HAP-1 (cell line): ENCODE measurements at regions not wholly inside any gene's neighbourhood (a gene's known extent, or its start where the extent isn't known, plus 50 kb on each side); places are given as distances from the start of the nearest gene placed in this dataset.

Experiments used
- DNase-seq, 2 experiments: peaks; one replicate each; pipeline ENCODE4 v3.0.0-alpha.2; 2016 to 2020; ENCODE audit warnings: low spot score in 2 of 2
- H3K27me3 ChIP-seq: fragments of 250-450 bp; sonication (Bioruptor Pico); 2 replicates; pipeline ENCODE4 v1.5.1; 2020; ENCODE audit warnings: low read depth, mild to moderate bottlenecking, moderate library complexity
- H3K36me3 ChIP-seq: fragments of 250-450 bp; sonication (Bioruptor Pico); replicated peaks from 2 replicates; pipeline ENCODE4 v1.5.1; 2020; ENCODE audit warnings: mild to moderate bottlenecking
- H3K4me1 ChIP-seq: fragments of 250-450 bp; sonication (Bioruptor Pico); 2 replicates; pipeline ENCODE4 v1.5.1; 2020; ENCODE audit warnings: mild to moderate bottlenecking
- H3K4me3 ChIP-seq: fragments of 250-450 bp; sonication (Bioruptor Pico); 2 replicates; pipeline ENCODE4 v1.5.1; 2020; ENCODE audit warnings: mild to moderate bottlenecking, moderate library complexity
- H3K9me3 ChIP-seq: fragments of 250-450 bp; sonication (Bioruptor Pico); 2 replicates; pipeline ENCODE4 v1.5.1; 2020; ENCODE audit warnings: mild to moderate bottlenecking, moderate library complexity
- in situ Hi-C: fragments of 300-500 bp; cut with MboI; formaldehyde crosslinking; loops from 3 replicates; pipeline ENCODE4 v1.14.3; 2020; ENCODE audit warnings: low sequenced_read_pairs, inconsistent platforms, mixed read lengths

DNA sequence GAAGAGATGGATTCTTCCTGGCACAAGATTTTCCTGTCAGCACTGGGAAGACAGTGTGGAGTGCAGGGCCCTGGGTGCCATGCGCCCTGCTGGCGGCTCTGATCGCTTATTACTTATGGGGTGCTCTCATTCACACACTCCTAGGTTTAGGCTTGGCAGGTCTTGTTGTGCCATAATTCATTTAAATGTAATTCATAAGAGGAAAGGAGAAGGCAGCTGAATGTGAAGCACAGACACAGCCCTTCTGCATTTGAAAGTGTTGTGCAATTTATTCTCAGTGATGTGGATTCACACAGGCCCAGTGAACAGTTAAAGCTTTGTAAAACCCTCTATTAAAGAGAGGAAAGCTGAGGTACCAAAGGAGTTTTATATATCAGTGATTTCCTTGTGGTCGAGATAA is 249.7 kb downstream of the C4orf33 start:
- Histone ChIP-seq H3K9me3 (no peaks in the 10 kb centered on the region), H3K27me3 (no peaks in the 10 kb centered on the region), H3K4me3 (no peak overlapping the region), H3K4me1 (no peaks in the 10 kb centered on the region), H3K36me3 (no peaks in the 10 kb centered on the region)
- in situ Hi-C loops = no loop called here
- DNase-seq = no peak

DNA sequence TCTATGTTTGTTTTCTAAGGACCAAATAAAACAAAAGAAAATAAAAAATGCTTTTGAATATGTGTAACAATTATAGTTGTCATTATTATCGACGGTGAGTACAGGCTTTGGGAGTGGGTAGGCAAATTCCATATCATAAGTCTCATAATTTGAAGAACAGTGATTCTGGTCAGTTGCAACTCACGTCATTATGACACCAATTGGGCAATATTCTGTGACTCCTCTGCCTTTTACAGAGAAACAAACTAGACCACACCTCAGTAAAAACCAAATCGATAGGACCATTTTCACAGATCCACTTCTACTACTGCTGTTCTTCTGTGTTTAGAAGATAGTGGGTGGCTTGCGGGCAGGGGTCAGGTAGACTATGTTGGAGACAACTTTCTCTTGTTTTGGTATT is 250.1 kb downstream of the C4orf33 start:
- Histone ChIP-seq H3K4me1 (no peaks in the 10 kb centered on the region), H3K4me3 (no peak overlapping the region), H3K36me3 (no peaks in the 10 kb centered on the region), H3K9me3 (no peaks in the 10 kb centered on the region), H3K27me3 (no peaks in the 10 kb centered on the region)
- in situ Hi-C loops = no loop called here
- DNase-seq = no peak

GRCh38 chr4:129346734-129347133 is 250.8 kb downstream of the C4orf33 start:
- DNase-seq = no peak

DNA sequence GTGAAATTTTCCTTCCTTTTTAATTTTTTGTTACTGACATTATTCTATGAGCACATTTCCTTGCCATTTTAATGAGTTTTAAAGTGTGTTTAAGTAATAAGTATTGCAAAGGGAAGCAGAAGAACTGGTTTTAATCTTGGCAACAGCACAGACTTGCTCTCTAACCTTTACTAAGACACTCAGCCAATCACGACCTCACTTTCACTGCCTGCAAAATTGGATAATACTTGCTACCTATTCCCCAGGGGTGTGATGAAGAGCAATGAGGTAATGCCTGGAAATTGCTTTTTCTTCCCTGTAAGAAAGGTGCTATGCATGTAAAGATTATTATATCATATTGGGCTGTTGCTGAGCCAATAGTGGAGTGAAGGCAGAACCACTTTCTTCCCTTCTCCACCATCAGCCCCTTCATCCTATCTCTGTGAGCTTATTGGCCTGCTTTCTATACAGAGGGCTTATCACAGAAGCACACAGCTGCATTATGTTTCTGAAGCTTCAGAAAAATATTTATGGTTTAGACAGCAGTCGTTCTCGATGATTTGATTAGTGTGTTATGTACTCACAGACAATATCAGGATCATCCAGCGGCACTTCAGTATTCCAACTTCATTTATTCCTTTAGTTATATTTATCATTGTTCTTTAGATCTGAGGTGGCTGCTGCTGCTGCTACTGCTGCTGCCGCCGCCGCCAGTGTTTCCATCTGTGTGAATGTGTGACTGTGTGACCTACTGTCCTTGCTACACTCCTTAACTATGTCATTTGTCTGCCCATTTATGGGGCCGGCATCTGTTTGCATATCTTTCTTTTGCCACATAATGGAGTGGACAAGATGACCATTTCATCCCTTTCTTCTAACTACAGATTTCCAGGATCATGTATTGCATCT is 255.1 kb downstream of the C4orf33 start:
- Histone ChIP-seq H3K4me3 (no peak overlapping the region), H3K36me3 (no peaks in the 10 kb centered on the region), H3K9me3 (no peaks in the 10 kb centered on the region), H3K4me1 (no peaks in the 10 kb centered on the region), H3K27me3 (peaks cover 4% of the 10 kb centered on the region; the same call in 1 of the 2 replicates)
- DNase-seq = no peak
- in situ Hi-C loops = loop anchor here (25.0 kb wide), 1 partner anchor 286 kb away; no protein-coding TSS in a partner anchor

More at GRCh38 chr4:129346734-129347133, 250.8 kb downstream of the C4orf33 start:
- Histone ChIP-seq H3K4me1 (no peaks in the 10 kb centered on the region), H3K4me3 (no peak overlapping the region), H3K27me3 (no peaks in the 10 kb centered on the region), H3K36me3 (no peaks in the 10 kb centered on the region), H3K9me3 (no peaks in the 10 kb centered on the region)
- in situ Hi-C loops = no loop called here

GRCh38 chr4:129352480-129352879 is 256.5 kb downstream of the C4orf33 start:
- in situ Hi-C loops = loop anchor here (25.0 kb wide), 1 partner anchor 285 kb away; no protein-coding TSS in a partner anchor
- Histone ChIP-seq H3K4me1 (no peaks in the 10 kb centered on the region), H3K9me3 (no peaks in the 10 kb centered on the region), H3K36me3 (no peaks in the 10 kb centered on the region), H3K27me3 (peaks cover 4% of the 10 kb centered on the region), H3K4me3 (no peak overlapping the region)
- DNase-seq = no peak

DNA sequence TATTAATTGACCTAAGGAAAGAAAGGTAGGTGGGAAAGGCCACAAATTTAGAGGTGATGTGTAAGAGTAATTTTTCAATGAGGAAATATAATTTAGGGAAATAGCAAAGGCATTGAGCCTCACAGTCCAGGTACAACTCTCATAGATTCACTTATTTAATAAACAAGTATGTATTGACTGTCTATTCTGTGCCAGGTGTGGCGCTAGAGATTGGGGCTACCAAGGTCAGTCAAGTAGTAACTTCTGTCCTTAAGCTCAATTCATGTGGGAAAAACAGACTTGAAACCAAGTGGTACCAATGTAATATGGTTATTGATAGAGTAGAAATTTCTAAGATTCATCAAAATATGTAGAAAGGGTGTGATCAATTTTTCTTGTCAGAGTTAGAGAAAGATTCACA is 257.5 kb downstream of the C4orf33 start:
- no peak for DNase-seq
- H3K36me3 ChIP-seq = no peaks in the 10 kb centered on the region
- H3K9me3 ChIP-seq = no peaks in the 10 kb centered on the region
- in situ Hi-C loops = loop anchor here (25.0 kb wide), 1 partner anchor 284 kb away; no protein-coding TSS in a partner anchor
- no peaks in the 10 kb centered on the region for H3K4me1 ChIP-seq
- H3K27me3 ChIP-seq = peaks cover 4% of the 10 kb centered on the region
- no peak overlapping the region for H3K4me3 ChIP-seq

GRCh38 chr4:129355031-129355430 is 259.1 kb downstream of the C4orf33 start:
- in situ Hi-C loops = loop anchor here (25.0 kb wide), 1 partner anchor 282 kb away; no protein-coding TSS in a partner anchor

DNA sequence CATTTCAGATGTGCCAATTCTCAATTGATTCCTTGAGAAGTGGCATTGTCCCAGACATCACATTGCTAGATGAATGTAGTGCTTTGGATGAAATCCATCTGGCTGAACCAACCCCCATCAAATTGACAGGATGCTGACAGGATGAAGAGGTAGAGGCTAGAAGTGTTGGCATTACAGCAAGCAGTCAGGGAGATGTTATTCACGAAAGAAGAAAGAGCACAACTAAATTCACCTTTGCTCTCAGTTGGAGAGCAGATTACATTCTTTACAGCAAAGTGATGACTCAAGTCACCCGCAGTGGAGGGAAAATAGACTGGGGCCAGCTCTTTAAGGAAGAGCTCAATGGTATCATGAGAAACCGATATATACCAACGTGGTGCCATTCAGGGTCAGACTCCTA is 259.6 kb downstream of the C4orf33 start:
- in situ Hi-C loops = loop anchor here (25.0 kb wide), 1 partner anchor 282 kb away; no protein-coding TSS in a partner anchor
- H3K4me3 ChIP-seq = no peak overlapping the region
- H3K36me3 ChIP-seq = no peaks in the 10 kb centered on the region
- H3K9me3 ChIP-seq = no peaks in the 10 kb centered on the region
- no peaks in the 10 kb centered on the region for H3K4me1 ChIP-seq
- H3K27me3 ChIP-seq = peaks cover 4% of the 10 kb centered on the region
- DNase-seq = no peak

More at GRCh38 chr4:129355031-129355430, 259.1 kb downstream of the C4orf33 start:
- no peaks in the 10 kb centered on the region for H3K36me3 ChIP-seq
- no peaks in the 10 kb centered on the region for H3K9me3 ChIP-seq
- no peaks in the 10 kb centered on the region for H3K4me1 ChIP-seq
- H3K27me3 ChIP-seq = peaks cover 4% of the 10 kb centered on the region
- no peak for DNase-seq
- no peak overlapping the region for H3K4me3 ChIP-seq

DNA sequence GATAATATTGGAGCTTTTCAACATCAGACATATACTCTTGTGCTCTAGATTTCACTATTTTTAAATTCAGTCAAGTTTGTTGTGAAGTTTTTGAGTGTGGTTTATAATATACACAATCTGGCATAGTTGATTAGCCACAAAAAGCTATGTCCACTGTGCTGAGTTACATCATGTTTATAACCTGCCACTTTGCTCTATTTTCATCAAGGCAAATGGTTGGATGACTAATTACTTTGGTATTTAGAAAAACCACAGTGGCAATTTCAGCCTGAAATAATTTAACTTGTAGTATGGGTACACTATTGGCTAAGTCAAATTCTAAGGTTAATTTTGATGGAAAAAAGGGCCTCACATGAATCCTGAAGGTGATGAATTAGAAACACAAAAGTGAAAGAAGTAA is 262.6 kb downstream of the C4orf33 start:
- no peaks in the 10 kb centered on the region for H3K36me3 ChIP-seq
- peaks cover under 1% of the 10 kb centered on the region for H3K27me3 ChIP-seq
- no peak for DNase-seq
- H3K4me3 ChIP-seq = no peak overlapping the region
- H3K4me1 ChIP-seq = no peaks in the 10 kb centered on the region
- in situ Hi-C loops = loop anchor here (25.0 kb wide), 1 partner anchor 279 kb away; no protein-coding TSS in a partner anchor
- H3K9me3 ChIP-seq = no peaks in the 10 kb centered on the region

- Histone ChIP-seq H3K36me3 (no peaks in the 10 kb centered on the region), H3K27me3 (no peaks in the 10 kb centered on the region; the same call in 1 of the 2 replicates), H3K9me3 (no peaks in the 10 kb centered on the region), H3K4me3 (no peak overlapping the region), H3K4me1 (no peaks in the 10 kb centered on the region)
- DNase-seq = no peak
- in situ Hi-C loops = loop anchor here (25.0 kb wide), 1 partner anchor 278 kb away; no protein-coding TSS in a partner anchor
Measured at GRCh38 chr4:129359461-129359860, 263.5 kb downstream of the C4orf33 start.

DNA sequence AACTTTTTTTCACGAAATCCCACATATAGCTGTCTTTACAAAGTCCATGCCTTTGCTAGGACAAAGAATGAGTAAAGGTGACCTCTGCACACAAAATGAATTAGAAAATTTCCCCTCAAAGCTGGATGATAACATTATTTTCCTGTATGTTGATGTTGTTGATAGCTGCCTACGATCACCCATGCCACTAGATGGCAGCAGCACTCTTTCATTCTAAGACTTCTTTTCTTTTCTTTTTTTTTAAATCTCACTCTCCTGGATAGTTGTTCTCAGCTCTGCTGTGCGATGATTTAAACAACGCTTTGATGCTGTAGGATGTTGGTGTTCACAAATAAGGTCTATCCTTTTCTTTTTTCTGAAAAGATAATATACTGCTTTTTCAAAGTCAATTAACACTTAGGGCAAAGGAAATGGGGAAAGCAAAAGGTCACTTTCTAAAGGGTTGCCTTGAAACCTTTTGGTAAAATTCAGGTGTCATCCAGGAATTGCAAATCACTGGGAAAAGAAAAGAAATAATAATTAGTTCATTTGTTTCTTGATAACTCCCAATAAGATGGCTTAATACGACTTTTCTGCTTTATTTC is 266.8 kb downstream of the C4orf33 start:
- H3K27me3 ChIP-seq = no peaks in the 10 kb centered on the region
- no peaks in the 10 kb centered on the region for H3K9me3 ChIP-seq
- DNase-seq = peak; percentile 65 to 77
- H3K4me3 ChIP-seq = no peak overlapping the region
- H3K4me1 ChIP-seq = no peaks in the 10 kb centered on the region
- in situ Hi-C loops = loop anchor here (25.0 kb wide), 1 partner anchor 275 kb away; no protein-coding TSS in a partner anchor
- no peaks in the 10 kb centered on the region for H3K36me3 ChIP-seq

DNA sequence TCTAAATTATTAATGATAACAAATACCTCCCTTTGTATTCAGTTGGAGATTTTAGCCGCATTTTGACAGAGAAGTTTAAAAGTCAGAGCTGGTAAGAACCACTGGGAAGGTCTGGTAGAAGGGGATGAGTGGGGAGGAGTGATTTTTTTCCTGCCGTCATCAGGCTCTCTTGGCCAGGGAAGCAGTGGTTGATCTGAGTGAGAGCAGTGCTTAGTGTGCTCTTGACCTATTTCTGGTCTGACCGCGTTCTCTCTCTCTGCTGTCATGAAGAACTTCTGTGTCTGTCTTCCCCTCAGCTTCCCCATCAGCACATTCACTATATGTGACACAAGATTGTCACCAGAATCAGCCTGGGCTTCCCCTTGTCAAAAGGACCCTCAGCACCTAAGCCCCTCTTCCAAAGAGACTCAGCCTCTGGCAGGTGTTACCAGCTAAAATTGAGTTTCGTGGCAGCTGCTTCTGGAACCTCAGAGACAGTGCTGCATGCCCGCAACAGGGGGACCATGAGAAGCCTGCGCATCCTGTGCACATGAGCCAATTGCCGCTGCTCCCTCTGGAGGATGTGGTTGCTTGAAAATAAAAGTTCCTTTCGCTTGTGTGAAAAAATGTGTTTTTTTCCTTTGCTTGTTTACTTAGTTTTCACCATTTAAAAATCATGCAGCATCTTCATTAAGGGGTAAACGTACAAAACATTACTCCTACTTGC is 268.9 kb downstream of the C4orf33 start:
- in situ Hi-C loops = loop anchor here (25.0 kb wide), 1 partner anchor 272 kb away; no protein-coding TSS in a partner anchor
- H3K36me3 ChIP-seq = no peaks in the 10 kb centered on the region
- H3K9me3 ChIP-seq = no peaks in the 10 kb centered on the region
- no peak overlapping the region for H3K4me3 ChIP-seq
- DNase-seq = no peak
- no peaks in the 10 kb centered on the region for H3K27me3 ChIP-seq
- no peaks in the 10 kb centered on the region for H3K4me1 ChIP-seq

DNA sequence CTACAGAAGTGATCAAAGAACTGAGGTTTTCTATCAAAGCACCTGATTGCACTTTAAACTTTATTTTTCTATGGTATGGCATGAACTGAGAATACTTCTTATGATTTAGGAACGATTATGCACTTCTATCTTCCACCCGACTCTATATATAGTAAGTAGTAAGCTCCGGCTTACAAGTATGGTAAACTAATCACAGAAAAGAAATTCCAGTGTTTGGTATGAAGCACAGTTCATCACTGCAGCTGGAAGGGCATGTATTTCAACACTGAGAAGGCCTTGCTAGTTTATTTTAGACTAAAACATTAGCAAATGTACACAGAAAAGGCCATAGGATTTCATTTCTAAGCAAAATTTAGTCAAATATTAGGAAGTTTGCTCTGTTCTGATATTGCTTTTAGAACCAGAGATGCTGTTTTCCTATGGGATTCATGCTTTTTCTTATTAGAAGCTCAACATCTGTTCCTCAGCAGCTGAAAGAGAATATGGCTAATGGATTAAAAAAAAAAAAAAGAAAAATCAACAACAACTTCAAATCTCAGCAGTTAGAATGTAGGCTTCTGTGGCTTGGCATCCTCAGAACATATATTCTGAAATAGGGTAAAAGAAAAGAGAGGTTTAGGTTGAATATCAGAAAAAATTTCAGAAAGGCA is 273.5 kb downstream of the C4orf33 start:
- Histone ChIP-seq H3K9me3 (no peaks in the 10 kb centered on the region), H3K36me3 (no peaks in the 10 kb centered on the region), H3K4me1 (no peaks in the 10 kb centered on the region), H3K4me3 (no peak overlapping the region), H3K27me3 (no peaks in the 10 kb centered on the region)
- no peak for DNase-seq
- in situ Hi-C loops = loop anchor here (25.0 kb wide), 1 partner anchor 268 kb away; no protein-coding TSS in a partner anchor
